ENCODE measurements at regions not wholly inside any gene's neighbourhood (a gene's known extent, or its start where the extent isn't known, plus 50 kb on each side); places are given as distances from the start of the nearest gene placed in this dataset.

- TF ChIP-seq LARP7 (IDR thresholded peaks at IDR 0.05), result no peak
- no peak for TF ChIP-seq EZH2 (IDR thresholded peaks at IDR 0.05; ENCODE audit: borderline replicate concordance, control insufficient read depth, low read depth, low read length)
- no peak for TF ChIP-seq CTCF (IDR thresholded peaks at IDR 0.05 in 2 of 3, conservative IDR thresholded peaks at IDR 0.05 in 1 of 3; ENCODE audit: control insufficient read depth in 2 of 3, extremely low read depth in 1 of 3, insufficient read depth in 1 of 3, low read depth in 3 of 3, low read length in 3 of 3)
- TF ChIP-seq USF2 (IDR thresholded peaks at IDR 0.05; ENCODE audit: borderline replicate concordance, low read depth, low read length), result no peak
- TF ChIP-seq POLR2A (IDR thresholded peaks at IDR 0.05; ENCODE audit: low read depth, low read length), result no peak
- TF ChIP-seq POLR2AphosphoS5 (IDR thresholded peaks at IDR 0.05; ENCODE audit: low read length), result no peak
- TF ChIP-seq RCOR1 (conservative IDR thresholded peaks at IDR 0.05; ENCODE audit: low read depth, low read length), result no peak
- TF ChIP-seq TCF7 (IDR thresholded peaks at IDR 0.05; ENCODE audit: borderline replicate concordance), result no peak
- TF ChIP-seq SREBF2 (IDR thresholded peaks at IDR 0.05; ENCODE audit: low read length), result no peak
- no peak for TF ChIP-seq TAF1 (IDR thresholded peaks at IDR 0.05; ENCODE audit: borderline replicate concordance, low read depth, low read length)
- TF ChIP-seq NRF1 (conservative IDR thresholded peaks at IDR 0.05; ENCODE audit: low read depth, low read length), result no peak
These were observed 624.3 kb upstream of the BRINP3 start for GRCh38 chr1:191101960-191102359.

Data from GM12878 (cell line).